ENCODE measurements at regions not wholly inside any gene's neighbourhood (a gene's known extent, or its start where the extent isn't known, plus 50 kb on each side); places are given as distances from the start of the nearest gene placed in this dataset.

- TF ChIP-seq SRF (IDR thresholded peaks at IDR 0.05; ENCODE audit: low read depth, low read length) (no peak), TAF7 (optimal IDR thresholded peaks at IDR 0.05; ENCODE audit: borderline replicate concordance, low read depth, low read length) (no peak), CREB1 (IDR thresholded peaks at IDR 0.05) (no peak), SIX5 (IDR thresholded peaks at IDR 0.05; ENCODE audit: low read depth, low read length) (no peak), ATF3 (IDR thresholded peaks at IDR 0.05; ENCODE audit: insufficient read depth, low read depth, low read length) (no peak), TCF12 (IDR thresholded peaks at IDR 0.05; ENCODE audit: low read depth, low read length) (no peak), SP4 (IDR thresholded peaks at IDR 0.05; ENCODE audit: low read length) (no peak), SUZ12 (IDR thresholded peaks at IDR 0.05; ENCODE audit: low read length) (no peak)
Measured at GRCh38 chr3:111335512-111336303, 206.3 kb upstream of the CD96 start (continued).

All from H1 (cell line).